ENCODE measurements at regions not wholly inside any gene's neighbourhood (a gene's known extent, or its start where the extent isn't known, plus 50 kb on each side); places are given as distances from the start of the nearest gene placed in this dataset.

GRCh38 chr11:98710986-98711385 lies 309.8 kb upstream of the CNTN5 start:
- Histone ChIP-seq H3K9me3 (ENCODE audit: insufficient read depth, low read length) (no peaks in the 10 kb centered on the region), H2AFZ (ENCODE audit: low read depth, low read length) (no peak overlapping the region), H3K4me1 (ENCODE audit: low read length) (no peaks in the 10 kb centered on the region), H3K79me2 (ENCODE audit: low read length) (no peaks in the 10 kb centered on the region), H3K4me3 (ENCODE audit: low read length) (no peak overlapping the region), H3K27ac (ENCODE audit: low read length) (no peak overlapping the region), H3K4me2 (ENCODE audit: low read length) (no peak overlapping the region), H4K20me1 (ENCODE audit: insufficient read depth, low read length) (no peaks in the 10 kb centered on the region), H3K9ac (ENCODE audit: low read length) (no peak overlapping the region), H3K27me3 (ENCODE audit: low read depth, low read length) (no peaks in the 10 kb centered on the region), H3K36me3 (replicated peaks; ENCODE audit: low read depth, low read length) (no peaks in the 10 kb centered on the region)
- no peak for TF ChIP-seq EZH2phosphoT487 (IDR thresholded peaks at IDR 0.05; ENCODE audit: low read depth)
- no peak for TF ChIP-seq CTCF (IDR thresholded peaks at IDR 0.05; ENCODE audit: low read depth, low read length)

GRCh38 chr11:98720951-98721350 lies 299.8 kb upstream of the CNTN5 start:
- Histone ChIP-seq H3K27me3 (ENCODE audit: low read depth, low read length) (no peaks in the 10 kb centered on the region), H3K79me2 (ENCODE audit: low read length) (no peaks in the 10 kb centered on the region), H3K9ac (ENCODE audit: low read length) (no peak overlapping the region), H3K4me1 (ENCODE audit: low read length) (no peaks in the 10 kb centered on the region), H3K9me3 (ENCODE audit: insufficient read depth, low read length) (no peaks in the 10 kb centered on the region), H3K4me2 (ENCODE audit: low read length) (no peak overlapping the region), H3K36me3 (replicated peaks; ENCODE audit: low read depth, low read length) (no peaks in the 10 kb centered on the region), H4K20me1 (ENCODE audit: insufficient read depth, low read length) (no peaks in the 10 kb centered on the region), H3K4me3 (ENCODE audit: low read length) (no peak overlapping the region), H3K27ac (ENCODE audit: low read length) (no peak overlapping the region), H2AFZ (ENCODE audit: low read depth, low read length) (no peak overlapping the region)
- TF ChIP-seq CTCF (IDR thresholded peaks at IDR 0.05; ENCODE audit: low read depth, low read length) (no peak), EZH2phosphoT487 (IDR thresholded peaks at IDR 0.05; ENCODE audit: low read depth) (no peak)

GRCh38 chr11:98725471-98725870 lies 295.3 kb upstream of the CNTN5 start:
- Histone ChIP-seq H3K9ac (ENCODE audit: low read length) (no peak overlapping the region), H3K4me1 (ENCODE audit: low read length) (no peaks in the 10 kb centered on the region), H3K27me3 (ENCODE audit: low read depth, low read length) (no peaks in the 10 kb centered on the region), H3K9me3 (ENCODE audit: insufficient read depth, low read length) (no peaks in the 10 kb centered on the region), H3K4me2 (ENCODE audit: low read length) (no peak overlapping the region), H4K20me1 (ENCODE audit: insufficient read depth, low read length) (no peaks in the 10 kb centered on the region), H3K36me3 (replicated peaks; ENCODE audit: low read depth, low read length) (no peaks in the 10 kb centered on the region), H3K4me3 (ENCODE audit: low read length) (no peak overlapping the region), H3K27ac (ENCODE audit: low read length) (no peak overlapping the region), H2AFZ (ENCODE audit: low read depth, low read length) (no peak overlapping the region), H3K79me2 (ENCODE audit: low read length) (no peaks in the 10 kb centered on the region)
- TF ChIP-seq EZH2phosphoT487 (IDR thresholded peaks at IDR 0.05; ENCODE audit: low read depth) (no peak), CTCF (IDR thresholded peaks at IDR 0.05; ENCODE audit: low read depth, low read length) (no peak)

- no peak overlapping the region for H3K4me3 ChIP-seq (ENCODE audit: low read length)
- H3K9ac ChIP-seq (ENCODE audit: low read length) = no peak overlapping the region
- no peak overlapping the region for H3K27ac ChIP-seq (ENCODE audit: low read length)
- H3K9me3 ChIP-seq (ENCODE audit: insufficient read depth, low read length) = no peaks in the 10 kb centered on the region
- no peaks in the 10 kb centered on the region for H3K4me1 ChIP-seq (ENCODE audit: low read length)
- no peak overlapping the region for H2AFZ ChIP-seq (ENCODE audit: low read depth, low read length)
- no peaks in the 10 kb centered on the region for H4K20me1 ChIP-seq (ENCODE audit: insufficient read depth, low read length)
- no peak for TF ChIP-seq EZH2phosphoT487 (IDR thresholded peaks at IDR 0.05; ENCODE audit: low read depth)
- TF ChIP-seq CTCF (IDR thresholded peaks at IDR 0.05; ENCODE audit: low read depth, low read length) = no peak
- H3K4me2 ChIP-seq (ENCODE audit: low read length) = no peak overlapping the region
- no peaks in the 10 kb centered on the region for H3K36me3 ChIP-seq (replicated peaks; ENCODE audit: low read depth, low read length)
- no peaks in the 10 kb centered on the region for H3K27me3 ChIP-seq (ENCODE audit: low read depth, low read length)
- no peaks in the 10 kb centered on the region for H3K79me2 ChIP-seq (ENCODE audit: low read length)
These were observed 292.3 kb upstream of the CNTN5 start for GRCh38 chr11:98728421-98728820.

Measured in OCI-LY3 (cell line).